D721Med (cell line): ENCODE measurements at regions not wholly inside any gene's neighbourhood (a gene's known extent, or its start where the extent isn't known, plus 50 kb on each side); places are given as distances from the start of the nearest gene placed in this dataset.
"Not testable (repeated sequence)": the region's sequence is repeated elsewhere in the genome, so short reads cannot be mapped to it uniquely, and the experiment has no call there.

Experiments used
- DNase-seq: peaks from one replicate; pipeline ENCODE4 v3.0.0; 2011; ENCODE audit warnings: low spot score; ENCODE audit not compliant: insufficient read length
- FAIRE-seq: peaks from 2 replicates; lab custom pipeline; 2011; peaks lifted over from hg19 to GRCh38; lab: Jason Lieb, UNC
- CTCF ChIP-seq: IDR thresholded peaks from 2 replicates; pipeline ENCODE4 v1.5.1; 2012; ENCODE audit warnings: mild to moderate bottlenecking, control low read depth; ENCODE audit not compliant: insufficient read depth; ENCODE audit errors: missing control alignments

DNA sequence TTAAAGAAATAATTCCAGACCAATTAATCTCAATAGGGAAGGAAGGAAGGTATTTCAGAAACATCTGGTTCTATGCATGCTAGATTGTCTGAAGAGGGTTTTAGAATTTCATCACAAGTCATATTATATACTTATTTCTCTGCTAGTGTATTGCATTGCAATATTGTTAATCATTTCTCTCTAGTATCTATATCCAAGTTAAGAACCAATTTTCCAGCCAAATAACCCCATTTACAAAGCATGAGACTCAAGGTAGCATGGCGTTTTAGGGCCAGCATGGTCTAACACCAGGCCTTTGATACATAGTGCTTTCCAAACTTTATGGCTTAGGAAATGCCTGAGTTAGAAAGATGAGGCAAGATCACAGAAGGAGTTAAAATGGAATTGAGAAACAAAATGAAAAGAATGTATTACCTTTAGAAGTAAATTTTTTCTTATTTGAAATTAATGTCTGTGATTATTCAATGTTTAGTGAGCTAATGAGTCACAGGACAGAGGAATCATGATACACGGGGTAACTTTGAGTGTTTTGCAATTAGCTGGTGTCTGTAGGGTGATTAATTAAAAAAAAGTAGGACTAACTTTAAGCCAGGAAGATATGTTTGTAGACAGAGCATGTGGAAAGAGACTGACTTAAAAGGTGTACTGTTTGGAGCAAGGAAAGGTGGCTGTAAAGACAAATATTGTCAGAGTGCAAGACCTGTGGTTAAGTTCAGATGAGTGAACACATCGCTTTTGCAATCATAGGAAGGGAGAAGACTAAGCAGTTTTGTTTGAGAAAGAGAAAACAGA lies 1006.2 kb upstream of the CITED2 start:
- DNase-seq (no peak), FAIRE-seq (no peak)
- TF ChIP-seq CTCF, result no peak

DNA sequence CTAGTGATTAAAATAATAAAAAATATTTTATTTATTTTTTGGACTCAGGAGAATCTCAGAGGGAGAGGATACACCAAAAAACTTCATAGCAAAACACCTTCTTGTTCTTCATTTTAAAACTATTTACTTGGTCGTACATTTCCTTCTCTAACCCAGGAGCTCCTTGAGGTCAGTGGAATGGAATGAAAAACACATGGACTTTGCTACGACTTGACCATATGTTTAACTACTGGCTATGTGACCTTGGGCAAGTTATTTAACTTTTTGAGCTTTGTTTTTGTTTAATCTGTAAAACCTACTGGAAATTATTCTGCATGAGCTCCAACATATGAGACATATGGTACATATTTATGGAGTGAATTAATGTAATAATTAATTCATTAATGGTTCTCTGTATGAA lies 1005.5 kb upstream of the CITED2 start:
- DNase-seq (no peak), FAIRE-seq (no peak)
- TF ChIP-seq CTCF, result no peak

- DNase-seq, result no peak
- TF ChIP-seq CTCF, result no peak
- FAIRE-seq, result no peak
Observed at GRCh38 chr6:140376209-140376608, 1001.8 kb upstream of the CITED2 start.

DNA sequence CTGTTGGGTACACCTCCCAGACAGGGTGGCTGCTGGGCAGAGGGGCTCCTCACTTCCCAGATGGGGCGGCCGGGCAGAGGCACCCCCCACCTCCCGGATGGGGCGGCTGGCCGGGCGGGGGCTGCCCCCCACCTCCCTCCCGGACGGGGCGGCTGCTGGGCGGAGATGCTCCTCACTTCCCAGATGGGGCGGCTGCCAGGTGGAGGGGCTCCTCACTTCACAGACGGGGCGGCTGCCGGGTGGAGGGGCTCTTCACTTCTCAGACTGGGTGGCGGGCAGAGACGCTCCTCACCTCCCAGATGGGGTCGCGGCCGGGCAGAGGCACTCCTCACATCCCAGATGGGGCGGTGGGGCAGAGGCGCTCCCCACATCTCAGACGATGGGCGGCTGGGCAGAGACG lies 999.3 kb upstream of the CITED2 start:
- not testable (repeated sequence) for FAIRE-seq, DNase-seq

- TF ChIP-seq CTCF, result no peak
- no peak for FAIRE-seq
- DNase-seq, result no peak
Observed at GRCh38 chr6:140372064-140372463, 997.6 kb upstream of the CITED2 start.

GRCh38 chr6:140370976-140371870 lies 996.8 kb upstream of the CITED2 start:
- TF ChIP-seq CTCF, result no peak
- no peak for DNase-seq
- no peak for FAIRE-seq

GRCh38 chr6:140370441-140370840 lies 996.0 kb upstream of the CITED2 start:
- DNase-seq (no peak), FAIRE-seq (no peak)
- TF ChIP-seq CTCF, result no peak
